ENCODE measurements at regions not wholly inside any gene's neighbourhood (a gene's known extent, or its start where the extent isn't known, plus 50 kb on each side); places are given as distances from the start of the nearest gene placed in this dataset.

DNA sequence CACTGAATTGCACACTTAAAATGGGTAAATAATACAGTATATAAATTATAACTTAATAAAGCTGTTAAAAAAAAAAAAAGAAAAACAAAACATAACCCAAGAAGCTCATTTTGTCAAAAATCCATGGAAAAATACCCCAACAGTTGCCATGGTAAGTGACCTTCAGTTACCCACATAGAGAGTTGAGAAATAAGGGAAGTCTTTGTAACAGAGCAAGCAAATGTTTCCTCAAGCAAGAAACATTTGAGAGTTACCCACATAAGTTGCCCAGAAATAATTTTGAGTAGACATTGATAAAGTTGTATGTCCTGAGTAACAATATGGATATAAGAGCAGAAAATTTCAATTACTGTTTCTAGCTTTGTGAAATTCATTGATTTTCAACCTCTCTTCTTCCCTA is 227.4 kb downstream of the CCDC59 start:
- TF ChIP-seq, protein P1, sequence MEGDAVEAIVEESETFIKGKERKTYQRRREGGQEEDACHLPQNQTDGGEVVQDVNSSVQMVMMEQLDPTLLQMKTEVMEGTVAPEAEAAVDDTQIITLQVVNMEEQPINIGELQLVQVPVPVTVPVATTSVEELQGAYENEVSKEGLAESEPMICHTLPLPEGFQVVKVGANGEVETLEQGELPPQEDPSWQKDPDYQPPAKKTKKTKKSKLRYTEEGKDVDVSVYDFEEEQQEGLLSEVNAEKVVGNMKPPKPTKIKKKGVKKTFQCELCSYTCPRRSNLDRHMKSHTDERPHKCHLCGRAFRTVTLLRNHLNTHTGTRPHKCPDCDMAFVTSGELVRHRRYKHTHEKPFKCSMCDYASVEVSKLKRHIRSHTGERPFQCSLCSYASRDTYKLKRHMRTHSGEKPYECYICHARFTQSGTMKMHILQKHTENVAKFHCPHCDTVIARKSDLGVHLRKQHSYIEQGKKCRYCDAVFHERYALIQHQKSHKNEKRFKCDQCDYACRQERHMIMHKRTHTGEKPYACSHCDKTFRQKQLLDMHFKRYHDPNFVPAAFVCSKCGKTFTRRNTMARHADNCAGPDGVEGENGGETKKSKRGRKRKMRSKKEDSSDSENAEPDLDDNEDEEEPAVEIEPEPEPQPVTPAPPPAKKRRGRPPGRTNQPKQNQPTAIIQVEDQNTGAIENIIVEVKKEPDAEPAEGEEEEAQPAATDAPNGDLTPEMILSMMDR (conservative IDR thresholded peaks at IDR 0.05; ENCODE audit: low read depth, low read length), result no peak
- no peak for DNase-seq (ENCODE audit: low read depth)
- no peak overlapping the region for H3K4me3 ChIP-seq (ENCODE audit: low read length)

DNA sequence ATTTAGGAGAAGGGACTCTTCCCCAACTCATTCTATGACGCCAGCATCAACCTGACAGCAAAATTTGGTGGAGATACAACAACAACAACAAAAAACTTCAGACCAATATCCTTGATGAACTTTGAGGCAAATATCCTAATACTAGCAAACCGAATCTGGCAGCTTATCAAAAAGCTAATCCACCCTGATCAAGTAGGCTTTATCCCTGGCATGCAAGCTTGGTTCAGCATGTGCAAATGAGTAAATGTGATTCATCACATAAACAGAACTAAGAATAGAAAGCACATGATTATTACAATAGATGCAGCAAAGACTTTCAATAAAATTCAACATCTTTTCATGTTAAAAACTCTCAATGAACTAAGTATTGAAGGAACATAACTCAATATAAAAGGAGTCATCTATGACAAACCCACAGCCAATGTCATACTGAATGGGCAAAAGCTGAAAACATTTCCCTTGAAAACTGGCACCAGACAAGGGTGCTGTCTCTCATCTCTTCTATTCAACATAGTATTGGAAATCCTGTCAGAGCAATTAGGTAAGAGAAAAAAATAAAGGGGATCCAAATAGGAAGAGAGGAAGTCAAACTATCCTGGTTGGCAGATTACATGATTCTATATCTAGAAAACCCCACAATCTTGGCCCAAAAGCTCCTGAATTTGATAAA is 233.3 kb downstream of the CCDC59 start:
- TF ChIP-seq, protein P1 (conservative IDR thresholded peaks at IDR 0.05; ENCODE audit: low read depth, low read length), result no peak
- peak; percentile 96 for DNase-seq (ENCODE audit: low read depth)
- H3K4me3 ChIP-seq (ENCODE audit: low read length), result no peak overlapping the region

DNA sequence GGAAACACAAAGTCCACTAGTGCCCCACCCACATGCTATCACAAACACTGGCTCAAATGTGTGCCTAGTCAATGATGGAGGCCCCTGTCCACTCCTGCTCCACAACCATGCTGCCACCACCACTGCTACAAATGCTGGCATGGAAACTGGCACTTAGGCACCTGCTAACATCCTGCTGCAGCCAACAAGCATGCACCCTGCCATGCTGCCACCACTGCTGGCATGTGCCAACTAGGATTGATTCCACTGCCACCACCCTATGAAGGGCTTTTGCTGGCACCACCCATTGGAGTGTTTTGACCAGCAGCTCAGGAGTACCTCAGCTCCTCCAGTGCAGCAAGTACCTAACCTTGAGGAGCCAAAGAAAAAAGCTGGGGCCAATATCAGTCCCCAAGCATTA is 236.6 kb downstream of the CCDC59 start:
- DNase-seq (ENCODE audit: low read depth), result no peak
- TF ChIP-seq, protein P1 (conservative IDR thresholded peaks at IDR 0.05; ENCODE audit: low read depth, low read length), result no peak
- H3K4me3 ChIP-seq (ENCODE audit: low read length), result no peak overlapping the region

DNA sequence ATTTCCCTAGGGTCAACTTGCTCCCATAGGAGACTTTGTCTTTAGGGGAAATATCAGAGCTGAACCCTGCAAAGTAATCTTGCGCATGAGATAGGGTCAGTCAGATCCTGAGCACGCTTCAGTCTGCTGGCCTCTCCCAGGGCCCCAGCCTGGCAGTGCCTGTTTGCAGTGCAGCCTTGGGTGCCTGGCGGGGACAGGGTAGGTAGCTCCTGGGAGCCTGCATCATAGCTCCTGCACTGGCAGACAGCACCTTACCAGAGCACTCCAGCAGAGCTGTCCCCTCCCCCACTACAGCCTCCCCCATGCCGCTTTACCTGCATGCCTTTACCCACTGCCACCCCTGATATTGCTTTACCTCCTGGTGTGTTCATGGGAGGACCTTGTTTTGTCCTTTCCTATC is 237.3 kb downstream of the CCDC59 start:
- no peak for DNase-seq (ENCODE audit: low read depth)
- TF ChIP-seq, protein P1 (conservative IDR thresholded peaks at IDR 0.05; ENCODE audit: low read depth, low read length), result no peak
- H3K4me3 ChIP-seq (ENCODE audit: low read length), result no peak overlapping the region

DNA sequence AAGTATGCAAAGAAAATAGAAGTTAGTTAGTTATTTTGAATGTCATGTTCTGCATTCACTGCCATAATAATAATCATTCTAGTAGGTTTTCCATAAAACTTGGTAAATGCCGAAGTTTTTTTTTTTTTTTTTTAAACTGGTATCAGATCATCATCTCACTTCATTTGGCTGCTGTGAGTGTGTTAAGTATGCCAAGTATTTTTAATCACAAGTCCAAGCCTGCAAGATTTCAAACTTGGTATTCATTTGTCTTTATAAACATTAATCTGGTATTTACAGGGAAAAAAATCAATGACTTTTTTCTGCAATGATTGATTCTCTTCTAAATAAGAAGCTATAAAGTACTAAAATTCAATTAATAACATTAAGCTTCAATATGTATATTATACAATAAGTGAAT is 248.9 kb downstream of the CCDC59 start:
- no peak overlapping the region for H3K4me3 ChIP-seq (ENCODE audit: low read length)
- TF ChIP-seq, protein P1 (conservative IDR thresholded peaks at IDR 0.05; ENCODE audit: low read depth, low read length), result no peak
- peak; percentile 13 for DNase-seq (ENCODE audit: low read depth)

DNA sequence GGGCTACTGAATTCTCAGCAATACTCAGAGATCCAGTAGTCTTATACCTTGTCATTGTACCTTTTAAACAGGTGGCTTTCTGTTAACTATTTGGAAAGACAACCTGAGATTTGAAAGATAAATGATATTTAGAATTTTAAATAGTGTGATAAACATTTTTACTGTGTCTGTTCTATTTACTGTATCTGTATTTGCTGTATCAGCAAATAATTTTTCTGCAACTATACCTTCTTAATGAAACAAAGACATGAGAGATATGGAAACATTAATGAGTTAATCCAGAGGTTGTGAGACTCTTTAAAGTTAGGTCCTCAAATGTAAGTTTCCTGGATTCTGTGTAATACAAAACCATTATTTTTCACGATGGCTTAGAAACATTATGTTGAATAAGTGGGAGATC is 249.6 kb downstream of the CCDC59 start:
- TF ChIP-seq, protein P1 (conservative IDR thresholded peaks at IDR 0.05; ENCODE audit: low read depth, low read length), result no peak
- no peak overlapping the region for H3K4me3 ChIP-seq (ENCODE audit: low read length)
- no peak for DNase-seq (ENCODE audit: low read depth)

DNA sequence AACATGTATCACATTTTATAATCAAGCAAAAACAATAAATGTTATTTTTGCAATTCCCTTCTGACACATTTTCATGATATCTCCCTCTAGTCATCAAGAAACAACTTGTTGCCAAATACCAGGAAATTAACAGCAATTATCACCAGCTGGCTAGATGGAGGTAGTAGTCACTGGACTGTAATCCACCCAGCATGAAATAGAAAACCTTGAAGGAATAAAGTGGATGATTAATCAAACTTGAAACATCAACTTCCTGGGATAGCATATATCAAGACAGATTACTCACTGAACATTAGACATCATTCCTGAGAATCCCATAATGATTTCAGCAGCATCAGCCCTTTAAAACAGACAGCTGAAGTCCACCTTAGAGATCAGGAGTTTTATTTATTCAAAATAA is 259.0 kb downstream of the CCDC59 start:
- no peak overlapping the region for H3K4me3 ChIP-seq (ENCODE audit: low read length)
- TF ChIP-seq, protein P1 (conservative IDR thresholded peaks at IDR 0.05; ENCODE audit: low read depth, low read length), result no peak
- peak; percentile 14 for DNase-seq (ENCODE audit: low read depth)
